GM19328 (cell line): ENCODE measurements at regions not wholly inside any gene's neighbourhood (a gene's known extent, or its start where the extent isn't known, plus 50 kb on each side); places are given as distances from the start of the nearest gene placed in this dataset.

Source experiments
- ATAC-seq: cut with Tn5 transposase; IDR thresholded peaks from one replicate; pipeline ENCODE4 v1.9.1; 2021; ENCODE audit warnings: mild to moderate bottlenecking, moderate library complexity; ENCODE audit not compliant: unreplicated experiment

DNA sequence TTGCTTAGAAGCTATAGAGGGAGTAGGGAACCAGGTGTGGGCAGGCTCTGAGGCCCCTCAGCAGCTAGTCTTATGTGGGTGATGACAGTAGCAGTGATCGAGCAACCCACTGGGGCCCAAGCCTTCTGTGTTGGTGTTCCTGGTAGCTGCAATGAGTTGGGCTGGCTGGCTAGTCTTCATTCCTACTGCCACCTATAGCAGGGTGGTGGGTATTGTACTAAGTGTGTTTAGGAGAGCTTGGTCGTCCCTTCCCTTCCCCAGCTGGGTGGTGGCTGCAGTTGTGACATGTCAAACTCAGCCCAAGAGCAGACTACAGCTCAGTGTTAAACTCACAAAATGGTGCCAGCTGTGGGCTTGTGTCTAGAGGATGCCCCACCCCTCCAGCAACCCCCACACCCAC, 486.1 kb upstream of the UBE2E3 start:
- ATAC-seq, result no peak

DNA sequence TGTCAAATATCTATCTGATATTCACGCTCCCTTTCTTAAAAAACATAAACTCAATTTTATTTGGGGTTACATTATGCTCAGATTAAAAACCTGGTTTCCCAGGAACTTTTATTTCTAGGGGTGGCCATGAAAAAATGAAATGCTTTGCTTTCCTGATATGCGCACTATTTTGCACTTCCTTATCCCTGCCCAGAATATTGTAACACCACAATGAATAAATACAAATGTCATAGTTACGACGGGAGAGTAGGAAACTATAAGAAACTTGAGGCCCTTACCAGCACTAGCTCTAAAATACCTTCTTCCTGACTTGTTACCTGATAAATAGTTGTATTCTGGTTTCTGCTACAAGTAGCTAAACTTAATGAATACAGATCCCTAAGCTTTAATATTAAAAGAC, 475.6 kb upstream of the CWC22 start:
- ATAC-seq, result no peak

DNA sequence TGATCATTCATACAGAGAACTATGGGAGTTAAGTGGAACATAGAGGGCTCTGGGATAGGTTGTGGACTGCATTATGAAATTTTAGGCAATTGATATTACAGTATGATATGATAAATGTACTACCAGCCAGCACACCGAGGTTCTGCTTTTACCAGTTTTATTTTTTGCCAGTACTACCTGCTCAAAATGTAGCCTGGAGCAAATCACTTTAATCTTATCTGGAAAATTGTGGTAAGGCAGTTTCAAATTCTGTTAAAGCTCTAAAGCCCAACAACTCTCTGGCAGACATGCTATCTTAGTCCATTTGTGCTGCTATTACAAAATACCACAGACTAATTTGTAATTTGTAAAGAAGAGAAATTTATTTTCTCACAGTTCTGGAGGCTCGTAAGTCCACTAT, 474.9 kb upstream of the CWC22 start:
- ATAC-seq, result no peak

DNA sequence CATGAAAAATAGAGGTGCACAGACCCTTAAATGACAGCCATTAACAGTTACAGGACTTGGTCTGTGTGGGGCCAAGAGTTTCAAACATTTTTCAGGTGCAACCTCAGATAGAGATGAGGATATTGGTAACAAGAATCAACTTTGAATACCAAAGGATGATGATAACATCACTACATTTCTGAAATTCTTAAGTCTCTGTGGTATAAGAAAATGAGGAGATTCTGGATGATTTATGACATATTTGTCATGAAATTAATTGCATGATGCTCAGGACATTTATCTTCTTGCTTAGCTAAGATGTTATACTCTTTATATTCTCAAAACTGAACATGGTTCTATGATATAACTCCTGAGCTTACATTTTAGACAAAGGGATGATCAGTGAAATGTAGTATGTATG, 471.8 kb upstream of the CWC22 start:
- ATAC-seq, result no peak

DNA sequence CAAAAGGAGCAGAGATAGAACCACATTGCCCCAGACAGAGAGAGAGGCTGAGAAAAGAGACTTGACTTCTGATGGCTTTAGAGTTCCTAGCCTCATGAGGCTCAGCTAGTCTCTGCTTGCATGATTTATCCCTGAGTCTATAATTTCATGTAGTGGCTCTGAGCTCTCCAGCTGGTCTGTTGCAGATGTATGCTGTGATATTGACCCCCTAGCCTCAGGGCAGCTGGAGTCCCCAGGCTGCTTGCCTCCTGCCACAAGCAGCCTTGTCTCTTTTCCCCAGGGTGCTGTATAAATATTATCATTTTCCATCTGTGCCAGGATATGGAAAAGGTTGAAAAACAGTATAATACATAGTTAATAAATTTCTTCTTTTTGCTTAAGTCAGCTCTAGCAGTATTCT, 467.6 kb upstream of the CWC22 start:
- ATAC-seq, result no peak

DNA sequence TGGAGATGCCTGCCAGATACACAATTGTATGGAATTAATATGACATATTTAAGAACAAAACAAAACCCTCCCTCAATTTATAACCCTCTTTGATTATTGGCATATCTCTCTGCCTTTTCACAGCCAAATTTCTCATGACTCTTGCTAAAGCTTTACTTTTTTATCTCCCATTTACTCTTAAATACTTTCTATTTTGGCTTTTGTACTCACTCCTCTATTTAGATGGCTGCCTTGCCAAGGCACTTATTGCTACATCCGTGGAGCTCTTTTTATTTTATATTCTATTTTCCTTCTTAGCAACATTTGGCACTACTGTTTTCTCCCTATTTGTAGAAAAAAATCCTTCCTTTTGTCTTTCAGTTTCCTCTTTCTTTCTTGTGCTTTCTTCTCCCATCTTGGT, 466.4 kb upstream of the CWC22 start:
- ATAC-seq, result no peak

DNA sequence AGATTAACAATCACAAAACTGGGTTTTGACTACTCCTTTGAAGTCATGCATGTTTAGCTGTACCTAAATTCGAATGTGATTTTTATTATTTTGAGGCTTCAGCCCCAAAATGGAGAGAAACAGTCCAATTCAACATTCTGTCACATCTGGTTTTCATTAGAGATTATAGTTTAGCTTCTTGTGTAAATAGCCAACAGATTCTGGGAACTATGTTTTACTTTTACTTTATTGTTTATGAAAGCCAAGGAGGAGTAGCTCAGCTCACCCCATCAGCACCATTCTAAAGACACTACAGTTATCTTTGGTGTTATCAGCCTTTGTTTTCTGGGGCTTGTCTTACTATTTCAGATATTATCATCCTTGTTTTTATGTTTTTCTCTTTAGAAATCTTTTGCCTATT, 465.0 kb upstream of the CWC22 start:
- ATAC-seq, result no peak

DNA sequence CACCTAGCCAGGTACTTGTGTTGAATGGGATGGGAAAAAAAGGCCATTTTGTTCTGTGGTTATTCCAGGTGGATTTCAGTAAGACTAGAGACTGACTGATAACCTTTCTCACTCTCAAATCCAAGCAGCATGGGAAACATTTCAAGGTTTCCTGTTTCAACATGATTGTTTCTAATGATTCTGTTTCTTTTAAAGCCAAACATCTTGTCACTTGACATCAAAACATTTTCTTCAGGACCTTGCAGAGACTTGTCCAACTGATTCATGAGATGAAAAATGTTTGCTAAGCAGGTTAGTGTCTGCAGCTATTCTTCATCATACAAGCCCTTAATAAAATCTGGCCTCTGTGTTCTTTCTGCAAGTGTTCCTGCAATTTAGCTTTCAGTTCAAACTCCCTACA, 456.5 kb upstream of the CWC22 start:
- ATAC-seq, result no peak

DNA sequence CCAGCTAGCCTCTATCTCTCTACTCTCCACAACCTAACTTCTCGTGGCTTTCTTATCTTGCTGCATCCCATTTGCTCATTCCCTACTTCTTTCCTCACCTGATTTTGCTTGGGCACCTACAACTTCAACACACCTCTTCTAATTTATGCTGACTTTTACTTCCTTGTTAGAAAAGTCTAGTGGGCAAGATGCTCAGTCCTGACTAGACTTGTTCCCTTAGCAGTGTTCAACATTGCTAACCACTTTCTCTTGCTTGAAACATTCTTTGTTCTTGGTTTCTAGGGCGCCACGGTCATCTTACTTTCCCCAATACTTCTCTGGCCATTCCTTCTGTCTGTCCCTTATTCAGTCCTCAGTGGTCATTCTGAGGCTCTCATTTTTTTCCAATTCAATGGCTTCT, 454.7 kb upstream of the CWC22 start:
- no peak for ATAC-seq

DNA sequence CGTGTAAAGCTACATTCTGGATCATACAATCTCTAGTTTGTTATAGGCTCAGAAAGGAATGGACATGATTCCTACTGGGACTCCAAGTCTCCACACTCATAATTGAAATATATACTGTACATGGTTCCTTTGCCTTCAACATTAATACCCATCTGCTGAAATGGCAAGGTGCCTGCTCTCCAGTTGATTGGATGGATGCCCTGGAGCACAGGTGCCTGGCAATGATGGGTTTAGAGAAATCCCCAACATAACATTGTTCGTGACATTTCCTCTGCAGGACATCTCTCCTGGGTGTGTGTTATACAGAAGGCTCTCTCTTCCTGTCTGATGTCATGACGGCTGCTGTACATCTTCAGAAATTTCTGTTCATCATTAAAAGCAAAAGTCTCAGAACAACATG, 449.7 kb upstream of the CWC22 start:
- ATAC-seq, result no peak

DNA sequence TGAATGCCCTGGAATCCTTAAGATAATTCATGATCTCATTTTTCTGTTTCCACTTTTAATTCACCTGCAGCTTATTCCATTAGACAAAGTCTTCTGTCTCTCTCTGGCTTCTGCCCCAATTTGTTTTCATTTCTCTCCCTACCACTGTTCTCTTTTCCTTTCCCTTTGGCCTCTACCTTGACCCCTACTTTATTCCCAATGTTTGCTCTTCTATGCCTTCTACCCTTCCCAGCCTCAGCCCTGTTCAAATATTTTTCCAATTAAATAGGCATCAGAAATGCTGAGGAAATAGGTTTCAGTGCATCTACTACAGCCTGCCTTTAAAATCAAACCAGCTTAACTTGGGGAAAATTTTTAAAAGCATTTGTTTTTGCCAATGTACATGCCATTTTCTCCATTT, 443.7 kb upstream of the CWC22 start:
- ATAC-seq, result no peak

DNA sequence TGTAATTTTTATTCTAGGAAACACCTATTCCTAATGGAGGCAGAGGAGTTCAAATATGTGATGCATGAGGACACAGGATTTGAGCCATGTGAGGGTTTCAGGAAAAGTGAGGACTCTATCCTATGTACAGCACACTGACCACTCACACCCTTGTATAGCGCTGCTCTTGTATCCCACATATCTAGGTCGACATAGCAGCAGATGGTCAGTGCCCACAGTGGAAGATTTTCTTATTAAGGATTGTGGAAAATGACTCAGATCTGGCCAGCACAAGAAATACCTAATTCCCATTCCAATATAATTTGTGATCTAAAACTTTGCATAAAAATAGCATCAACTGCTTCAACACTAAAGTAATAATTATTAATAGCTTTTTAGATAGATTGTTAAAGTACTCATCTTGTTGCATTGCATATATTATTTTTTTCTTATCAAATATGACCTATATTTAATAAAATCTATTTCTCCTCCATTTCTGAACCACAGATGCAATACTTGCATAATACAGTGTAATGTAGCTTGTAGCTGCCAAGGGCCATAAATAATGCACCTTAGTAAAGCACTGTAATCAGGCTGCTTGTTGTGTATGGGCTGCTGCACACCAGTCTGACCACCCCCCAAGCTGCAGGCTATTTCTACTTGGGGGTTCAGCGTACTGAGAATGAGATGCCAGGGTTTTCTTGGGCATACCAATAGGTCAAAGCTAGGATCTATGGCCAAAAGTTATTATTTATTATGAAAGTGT, 442.2 kb upstream of the CWC22 start:
- ATAC-seq, result no peak

DNA sequence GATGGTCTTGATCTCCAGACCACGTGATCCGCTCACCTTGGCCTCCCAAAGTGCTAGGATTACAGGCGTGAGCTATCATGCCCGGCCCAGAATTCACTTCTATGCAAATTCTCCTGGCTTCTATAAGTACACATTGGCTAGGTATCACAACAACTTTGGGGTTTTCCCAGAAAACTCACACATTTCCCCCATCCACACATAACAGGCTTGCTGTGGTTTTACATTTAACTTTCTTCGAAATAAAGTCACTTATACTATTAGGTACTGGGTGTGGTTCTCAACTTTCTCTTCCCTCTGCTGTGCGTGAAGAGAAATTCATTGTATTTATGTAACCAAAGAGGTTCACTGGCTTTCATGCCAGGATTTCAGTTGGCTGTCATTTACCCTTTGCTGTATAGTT, 439.4 kb upstream of the CWC22 start:
- no peak for ATAC-seq

DNA sequence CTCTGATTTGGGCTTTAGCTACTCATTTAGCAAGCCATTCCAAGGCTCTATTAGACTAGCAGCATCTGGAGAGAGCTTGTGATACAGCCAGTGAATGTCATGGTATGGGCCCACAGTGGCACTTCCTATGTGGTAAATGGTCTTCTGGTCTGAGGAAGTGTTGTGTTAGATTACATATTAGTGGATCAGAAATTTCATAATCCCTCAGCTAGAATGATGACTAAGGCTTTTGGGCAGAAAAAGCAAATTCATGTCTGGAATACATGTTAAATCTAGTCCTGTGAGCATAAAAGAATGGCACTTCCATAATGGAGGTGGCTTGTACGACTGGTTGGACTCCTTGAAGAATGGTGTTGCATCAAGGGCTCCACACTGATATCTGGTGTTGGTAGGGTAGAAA, 436.8 kb upstream of the CWC22 start:
- no peak for ATAC-seq

DNA sequence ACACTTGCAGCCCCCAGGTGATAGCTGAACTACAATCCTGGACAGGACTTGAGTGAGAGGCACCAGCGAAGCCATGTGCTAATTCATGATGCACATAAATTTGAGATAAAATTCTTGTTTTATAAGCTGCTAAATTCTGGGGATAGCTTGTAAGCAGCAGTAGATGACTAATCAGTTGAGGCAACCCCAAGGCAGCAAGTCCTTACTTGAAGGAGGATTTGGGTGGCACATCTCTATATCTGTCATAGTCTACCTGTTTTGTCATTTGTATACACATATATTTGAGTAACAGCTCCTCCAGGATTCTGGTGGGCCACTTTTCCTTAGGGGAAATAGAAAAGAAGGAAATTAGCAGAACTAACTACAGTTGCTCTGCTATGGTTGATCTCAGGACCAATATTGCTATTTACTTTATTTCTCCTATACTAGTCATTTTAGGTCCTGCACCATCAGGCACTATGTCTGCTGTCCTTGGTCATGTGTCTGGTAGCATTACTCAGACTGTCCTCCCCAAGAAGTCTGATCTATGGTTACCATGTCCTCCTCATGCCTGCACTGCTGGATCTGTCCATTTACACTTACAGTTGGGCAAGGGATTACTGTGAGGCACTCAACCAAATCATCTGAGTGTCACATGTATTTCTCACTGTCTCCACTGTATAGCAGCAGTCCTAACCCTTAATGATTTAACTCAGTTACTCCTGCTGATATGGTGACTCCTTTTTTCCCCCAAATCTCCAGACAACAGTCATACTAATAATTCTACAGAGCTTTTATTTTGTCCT, 436.0 kb upstream of the CWC22 start:
- no peak for ATAC-seq

DNA sequence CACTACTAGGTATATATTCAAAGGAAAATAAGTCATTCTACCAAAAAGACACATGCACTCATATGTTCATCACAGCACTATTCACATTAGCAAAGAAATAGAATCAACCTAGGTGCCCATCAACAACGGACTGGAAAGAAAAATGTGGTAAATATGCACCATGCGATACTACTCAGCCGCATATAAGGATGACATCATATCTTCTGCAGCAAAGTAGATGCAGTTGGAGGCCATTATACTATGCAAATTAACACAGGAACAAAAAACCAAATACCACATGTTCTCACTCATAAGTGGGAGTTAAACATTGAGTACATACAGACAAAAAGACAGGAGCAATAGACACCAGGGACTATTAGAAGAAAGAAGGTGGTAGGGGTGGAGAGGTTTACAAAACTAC, 412.1 kb upstream of the CWC22 start:
- ATAC-seq, result no peak

DNA sequence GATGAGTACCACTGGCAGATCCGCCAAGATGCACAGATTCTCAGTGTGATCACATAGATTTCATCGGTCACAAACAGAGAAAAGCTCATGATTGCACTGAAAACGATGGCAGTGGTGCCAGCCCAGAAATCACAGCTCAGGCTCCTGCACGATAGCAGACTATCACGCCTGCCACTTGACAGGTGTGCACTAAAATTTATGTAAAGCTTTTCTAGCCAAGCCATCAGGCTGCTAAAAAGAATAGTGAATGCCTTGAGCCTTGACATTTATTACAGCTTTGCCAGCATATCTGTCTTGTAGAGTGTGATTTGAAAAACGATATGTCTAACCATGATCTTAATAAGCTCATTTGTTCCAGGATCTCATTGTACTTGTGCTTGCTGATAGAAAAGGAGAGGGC, 409.5 kb upstream of the CWC22 start:
- no peak for ATAC-seq

DNA sequence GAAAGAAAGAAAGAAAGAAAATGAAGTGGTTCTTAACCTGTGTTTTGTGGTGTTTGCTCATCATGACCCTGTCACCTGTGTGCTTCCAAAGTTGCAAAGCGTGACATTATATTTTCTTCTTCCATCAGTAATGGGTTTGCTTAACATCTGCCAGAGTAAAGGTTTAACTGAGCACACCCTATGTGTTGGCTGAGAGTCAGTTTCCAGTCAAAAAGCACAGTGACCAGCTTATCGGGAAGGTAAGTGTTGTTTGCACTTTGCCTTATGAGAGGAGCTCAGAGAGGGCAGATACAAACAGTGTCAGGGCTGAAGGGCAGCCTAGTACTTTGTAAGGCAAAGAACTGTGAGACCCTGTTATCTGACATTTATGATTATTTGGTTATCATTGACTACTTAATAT, 406.2 kb upstream of the CWC22 start:
- no peak for ATAC-seq

DNA sequence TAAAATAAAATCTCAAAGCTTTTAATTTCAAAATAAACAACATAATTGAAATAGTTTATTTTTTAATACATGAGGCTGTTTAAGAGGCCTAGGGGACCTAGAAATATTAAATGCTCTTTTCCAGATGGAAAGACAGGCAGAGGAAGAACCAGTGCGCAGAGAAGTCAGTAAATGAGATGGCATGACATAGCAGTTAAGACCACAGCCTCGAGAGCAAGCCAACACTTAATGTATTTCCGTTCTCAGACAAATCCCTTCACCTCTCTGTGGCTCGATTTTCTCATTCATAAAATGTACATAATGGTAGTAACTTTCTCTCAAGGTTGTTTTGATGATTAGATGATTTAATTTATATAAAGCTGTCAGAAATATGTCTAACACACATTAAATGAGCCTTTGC, 405.1 kb upstream of the CWC22 start:
- ATAC-seq, result no peak

DNA sequence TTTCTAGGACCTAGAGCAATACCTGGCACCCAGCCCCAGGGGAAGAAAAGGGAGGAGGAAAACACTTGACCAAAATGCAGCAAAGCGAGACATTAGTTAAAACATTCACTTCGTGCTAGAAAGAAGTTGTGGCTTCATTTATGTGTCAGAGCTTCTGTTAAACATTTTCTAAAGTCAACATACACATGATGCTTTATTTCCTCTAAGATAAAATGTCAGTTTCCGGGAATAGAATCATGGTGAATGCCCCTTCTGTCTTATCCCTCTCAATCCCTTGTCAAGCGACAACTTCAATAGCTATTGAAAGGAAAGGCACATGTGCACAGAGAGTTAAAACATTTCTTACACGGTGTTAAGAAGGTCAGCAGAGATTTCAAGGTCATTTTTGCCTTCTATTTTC, 404.6 kb upstream of the CWC22 start:
- no peak for ATAC-seq

DNA sequence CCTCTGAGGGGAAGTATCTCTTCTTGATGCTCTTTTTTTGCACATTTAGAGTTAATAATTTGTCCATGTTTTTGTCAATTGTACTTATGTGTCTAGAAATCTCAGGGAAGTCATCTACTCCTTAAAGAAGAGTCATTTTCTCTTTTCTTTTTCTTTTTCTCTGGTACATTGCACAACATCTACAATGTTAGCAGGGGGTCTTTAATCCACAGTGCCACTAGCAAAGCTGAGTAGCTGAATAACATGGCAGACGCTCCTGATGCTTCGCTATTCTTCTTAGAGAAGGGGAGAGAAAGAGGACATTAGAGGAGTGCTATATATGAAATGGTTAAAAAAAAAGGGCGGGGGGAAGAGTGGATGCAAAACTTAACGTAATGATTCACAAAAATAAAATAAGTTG, 399.6 kb upstream of the CWC22 start:
- ATAC-seq, result no peak

DNA sequence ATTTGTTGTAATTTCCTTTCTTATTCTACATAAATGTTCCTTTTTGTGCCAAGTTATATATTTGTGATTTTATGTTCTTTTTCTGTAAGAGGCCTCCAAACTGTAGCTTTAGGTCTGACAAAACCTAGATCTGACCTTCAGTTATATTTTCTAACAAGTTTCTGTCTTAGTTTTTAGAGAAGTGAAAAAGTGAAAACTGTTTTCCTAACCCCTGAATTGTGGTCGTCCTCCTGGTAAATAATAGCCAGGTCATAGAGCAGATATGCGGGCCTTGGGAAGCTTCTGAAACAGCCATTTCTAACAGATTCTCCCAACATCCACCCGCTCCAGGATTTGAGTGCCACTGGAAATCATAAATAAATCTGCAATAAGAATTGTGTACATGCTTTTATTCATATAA, 398.4 kb upstream of the CWC22 start:
- no peak for ATAC-seq

DNA sequence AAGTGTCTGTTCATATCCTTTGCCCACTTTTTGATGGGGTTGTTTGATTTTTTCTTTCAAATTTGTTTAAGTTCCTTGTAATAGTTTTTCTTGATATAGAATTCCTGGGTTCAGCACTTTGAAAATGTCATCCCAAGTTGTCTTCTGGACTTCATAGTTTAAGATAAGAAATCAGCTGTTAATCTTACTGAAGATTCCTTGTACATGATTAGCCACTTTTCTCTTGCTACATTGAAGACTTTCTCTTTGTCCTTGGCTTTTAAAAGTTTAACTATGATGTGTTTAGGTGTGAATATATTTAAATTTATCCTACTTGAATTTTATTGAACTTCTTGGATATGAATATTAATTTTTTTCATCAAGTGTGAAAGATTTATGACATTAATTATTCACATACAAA, 387.2 kb upstream of the CWC22 start:
- ATAC-seq, result no peak
